ENCODE measurements at regions not wholly inside any gene's neighbourhood (a gene's known extent, or its start where the extent isn't known, plus 50 kb on each side); places are given as distances from the start of the nearest gene placed in this dataset.

DNA sequence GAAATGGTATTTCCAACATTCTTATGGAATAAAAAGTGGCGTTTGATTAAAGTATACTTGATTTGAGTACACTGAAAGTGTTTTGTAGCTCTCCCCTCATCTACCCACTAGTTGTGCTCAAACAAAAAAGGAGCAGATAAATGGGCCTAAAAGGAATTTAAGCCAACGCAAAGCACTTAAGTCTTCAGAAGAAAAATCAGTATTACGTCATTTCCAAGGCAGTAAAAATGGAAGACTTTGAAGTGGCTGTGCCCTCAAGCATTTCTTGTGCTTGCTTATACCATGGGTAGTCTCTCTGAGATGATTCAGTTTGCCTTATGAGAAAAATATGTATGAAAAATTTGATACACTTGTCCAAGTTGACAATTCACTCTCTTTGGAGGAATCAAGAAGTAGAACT lies 279.9 kb upstream of the CD180 start:
- intact Hi-C loops (cut with DNase I): no loop called here
- TF ChIP-seq, protein P1, sequence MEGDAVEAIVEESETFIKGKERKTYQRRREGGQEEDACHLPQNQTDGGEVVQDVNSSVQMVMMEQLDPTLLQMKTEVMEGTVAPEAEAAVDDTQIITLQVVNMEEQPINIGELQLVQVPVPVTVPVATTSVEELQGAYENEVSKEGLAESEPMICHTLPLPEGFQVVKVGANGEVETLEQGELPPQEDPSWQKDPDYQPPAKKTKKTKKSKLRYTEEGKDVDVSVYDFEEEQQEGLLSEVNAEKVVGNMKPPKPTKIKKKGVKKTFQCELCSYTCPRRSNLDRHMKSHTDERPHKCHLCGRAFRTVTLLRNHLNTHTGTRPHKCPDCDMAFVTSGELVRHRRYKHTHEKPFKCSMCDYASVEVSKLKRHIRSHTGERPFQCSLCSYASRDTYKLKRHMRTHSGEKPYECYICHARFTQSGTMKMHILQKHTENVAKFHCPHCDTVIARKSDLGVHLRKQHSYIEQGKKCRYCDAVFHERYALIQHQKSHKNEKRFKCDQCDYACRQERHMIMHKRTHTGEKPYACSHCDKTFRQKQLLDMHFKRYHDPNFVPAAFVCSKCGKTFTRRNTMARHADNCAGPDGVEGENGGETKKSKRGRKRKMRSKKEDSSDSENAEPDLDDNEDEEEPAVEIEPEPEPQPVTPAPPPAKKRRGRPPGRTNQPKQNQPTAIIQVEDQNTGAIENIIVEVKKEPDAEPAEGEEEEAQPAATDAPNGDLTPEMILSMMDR (IDR thresholded peaks at IDR 0.05): no peak
- TF ChIP-seq POLR2A (IDR thresholded peaks at IDR 0.05) (no peak), EP300 (IDR thresholded peaks at IDR 0.05) (no peak)
- DNase-seq: no peak
- Histone ChIP-seq H3K27ac (no peak overlapping the region), H3K4me1 (ENCODE audit: insufficient read depth) (no peaks in the 10 kb centered on the region), H3K9me3 (no peaks in the 10 kb centered on the region), H3K36me3 (no peaks in the 10 kb centered on the region), H3K27me3 (no peaks in the 10 kb centered on the region), H3K4me3 (no peak overlapping the region)
- 87 to 88% (median 87%) methylated on average over 3 of the region's 3 CpGs for WGBS, 3 donors

- Histone ChIP-seq H3K27me3 (no peaks in the 10 kb centered on the region), H3K4me3 (no peak overlapping the region), H3K27ac (no peak overlapping the region), H3K36me3 (no peaks in the 10 kb centered on the region), H3K4me1 (ENCODE audit: insufficient read depth) (no peaks in the 10 kb centered on the region), H3K9me3 (no peaks in the 10 kb centered on the region)
- TF ChIP-seq EP300 (IDR thresholded peaks at IDR 0.05) (no peak), POLR2A (IDR thresholded peaks at IDR 0.05) (no peak)
- TF ChIP-seq, protein P1 (IDR thresholded peaks at IDR 0.05): no peak
- no peak for DNase-seq
- intact Hi-C loops (cut with DNase I): no loop called here
- 41 to 59% (median 56%) methylated on average over 6 of the region's 6 CpGs for WGBS, 3 donors
These were observed 278.9 kb upstream of the CD180 start for GRCh38 chr5:67475489-67475888.

DNA sequence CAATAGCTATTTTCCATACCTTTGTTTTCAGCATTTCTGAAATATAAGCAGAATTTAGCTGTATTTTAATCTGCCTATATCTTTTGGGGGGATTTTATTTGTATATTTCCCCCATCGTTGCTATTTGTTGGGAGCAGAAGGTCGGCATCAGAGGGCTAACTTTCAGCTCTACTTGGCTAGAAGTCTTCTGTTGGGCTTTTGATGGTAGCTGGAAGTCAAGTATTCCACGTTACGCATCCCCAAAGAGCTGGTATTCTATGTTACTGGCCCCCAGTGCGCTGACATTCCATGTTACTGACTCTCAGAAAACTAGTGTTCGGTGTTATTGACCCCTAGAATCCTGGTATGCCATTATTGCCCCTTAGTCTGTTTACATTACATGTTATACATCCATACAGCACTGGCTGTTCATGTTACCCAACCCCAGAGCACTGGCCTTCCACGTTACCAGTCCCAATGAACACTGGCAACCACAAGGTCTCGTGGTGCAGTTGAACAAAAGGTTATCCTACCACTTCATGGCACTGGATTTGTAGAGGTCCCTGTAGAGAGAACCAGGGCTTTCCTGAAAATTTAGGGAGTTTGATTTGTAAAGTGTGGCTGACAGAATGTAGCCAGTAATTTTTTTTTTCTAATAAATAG lies 278.1 kb upstream of the CD180 start:
- TF ChIP-seq POLR2A (IDR thresholded peaks at IDR 0.05): no peak
- TF ChIP-seq EP300 (IDR thresholded peaks at IDR 0.05): no peak
- TF ChIP-seq, protein P1 (IDR thresholded peaks at IDR 0.05): no peak
- Histone ChIP-seq H3K27ac (no peak overlapping the region), H3K4me1 (ENCODE audit: insufficient read depth) (no peaks in the 10 kb centered on the region), H3K27me3 (no peaks in the 10 kb centered on the region), H3K36me3 (no peaks in the 10 kb centered on the region), H3K4me3 (no peak overlapping the region), H3K9me3 (no peaks in the 10 kb centered on the region)
- DNase-seq: no peak
- WGBS, 3 donors: 81 to 93% (median 83%) methylated on average over 8 of the region's 8 CpGs
- intact Hi-C loops (cut with DNase I): no loop called here

DNA sequence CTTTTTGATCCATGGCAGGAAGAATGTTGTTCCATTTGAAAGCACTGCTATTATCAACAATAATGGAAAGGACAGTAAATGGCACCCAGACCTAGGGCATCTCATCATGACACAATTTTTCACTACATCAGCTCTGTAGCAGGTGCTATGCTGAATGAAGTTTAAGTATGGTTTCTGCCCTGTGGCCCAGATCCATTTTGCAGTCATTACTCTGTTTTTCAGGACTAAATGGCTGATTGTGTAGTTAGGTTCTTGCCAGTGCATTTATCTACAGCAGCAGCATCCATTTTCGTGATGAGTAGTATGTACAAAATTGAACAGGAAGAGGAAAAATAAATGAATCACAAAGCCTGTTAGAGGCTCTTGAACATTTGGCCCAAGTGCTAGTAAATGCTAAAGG lies 270.5 kb upstream of the CD180 start:
- WGBS, 3 donors: 75 to 92% (median 80%) methylated on average over 1 of the region's 1 CpG
- Histone ChIP-seq H3K4me3 (no peak overlapping the region), H3K27ac (no peak overlapping the region), H3K4me1 (ENCODE audit: insufficient read depth) (no peaks in the 10 kb centered on the region), H3K9me3 (no peaks in the 10 kb centered on the region), H3K36me3 (no peaks in the 10 kb centered on the region), H3K27me3 (no peaks in the 10 kb centered on the region)
- TF ChIP-seq POLR2A (IDR thresholded peaks at IDR 0.05) (no peak), EP300 (IDR thresholded peaks at IDR 0.05) (no peak)
- TF ChIP-seq, protein P1 (IDR thresholded peaks at IDR 0.05): no peak
- intact Hi-C loops (cut with DNase I): no loop called here
- DNase-seq: no peak
